Loucy (cell line): ENCODE measurements at regions not wholly inside any gene's neighbourhood (a gene's known extent, or its start where the extent isn't known, plus 50 kb on each side); places are given as distances from the start of the nearest gene placed in this dataset.

ENCODE experiments used
- EZH2phosphoT487 ChIP-seq: fragments of 200-600 bp; IDR thresholded peaks from 2 replicates; pipeline ENCODE4 v1.6.1; 2018; ENCODE audit warnings: antibody characterized with exemption, mild to moderate bottlenecking, moderate library complexity, borderline replicate concordance
- TF ChIP-seq, protein P1 (sequence below): fragments of 200-600 bp; sonication (generic); conservative IDR thresholded peaks from 2 replicates; pipeline ENCODE4 v1.5.1; 2014; ENCODE audit warnings: mild to moderate bottlenecking, antibody characterized with exemption, low read length

DNA sequence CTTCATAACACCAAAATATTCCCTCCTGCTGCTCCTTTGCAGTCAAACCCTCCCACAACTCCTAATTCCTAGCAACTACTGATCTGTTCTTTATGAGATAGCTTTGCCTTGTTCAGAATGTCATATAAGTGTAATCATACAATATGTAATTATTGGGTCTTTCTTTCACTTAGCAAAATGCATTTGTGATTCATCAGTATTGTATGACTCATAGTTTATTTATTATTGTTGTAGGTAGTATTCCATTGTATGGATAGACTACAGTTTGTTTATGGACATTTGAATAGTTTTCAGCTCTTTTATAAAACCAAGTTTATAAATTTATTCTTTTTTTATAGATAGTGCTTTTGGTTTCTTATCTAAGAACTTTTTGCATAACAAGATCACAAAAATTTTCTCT is 468.2 kb upstream of the KIF2A start:
- TF ChIP-seq, protein P1, sequence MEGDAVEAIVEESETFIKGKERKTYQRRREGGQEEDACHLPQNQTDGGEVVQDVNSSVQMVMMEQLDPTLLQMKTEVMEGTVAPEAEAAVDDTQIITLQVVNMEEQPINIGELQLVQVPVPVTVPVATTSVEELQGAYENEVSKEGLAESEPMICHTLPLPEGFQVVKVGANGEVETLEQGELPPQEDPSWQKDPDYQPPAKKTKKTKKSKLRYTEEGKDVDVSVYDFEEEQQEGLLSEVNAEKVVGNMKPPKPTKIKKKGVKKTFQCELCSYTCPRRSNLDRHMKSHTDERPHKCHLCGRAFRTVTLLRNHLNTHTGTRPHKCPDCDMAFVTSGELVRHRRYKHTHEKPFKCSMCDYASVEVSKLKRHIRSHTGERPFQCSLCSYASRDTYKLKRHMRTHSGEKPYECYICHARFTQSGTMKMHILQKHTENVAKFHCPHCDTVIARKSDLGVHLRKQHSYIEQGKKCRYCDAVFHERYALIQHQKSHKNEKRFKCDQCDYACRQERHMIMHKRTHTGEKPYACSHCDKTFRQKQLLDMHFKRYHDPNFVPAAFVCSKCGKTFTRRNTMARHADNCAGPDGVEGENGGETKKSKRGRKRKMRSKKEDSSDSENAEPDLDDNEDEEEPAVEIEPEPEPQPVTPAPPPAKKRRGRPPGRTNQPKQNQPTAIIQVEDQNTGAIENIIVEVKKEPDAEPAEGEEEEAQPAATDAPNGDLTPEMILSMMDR: no peak
- no peak for TF ChIP-seq EZH2phosphoT487
